Suprapubic skin (tissue), 4 donors: ENCODE measurements at regions not wholly inside any gene's neighbourhood (a gene's known extent, or its start where the extent isn't known, plus 50 kb on each side); places are given as distances from the start of the nearest gene placed in this dataset.

Experiments used
- CTCF ChIP-seq, 2 donors: fragments of 200-600 bp in 1 of 2; fragments of 450-650 bp in 1 of 2; sonication (generic) in 1 of 2; IDR thresholded peaks; one replicate each; pipeline ENCODE4 v1.5.1; 2016 to 2019; ENCODE audit warnings: antibody characterized with exemption in 2 of 2, mild to moderate bottlenecking in 1 of 2, moderate library complexity in 1 of 2
- POLR2A ChIP-seq, 2 donors: fragments of 450-650 bp; IDR thresholded peaks; one replicate each; pipeline ENCODE4 v1.6.1; 2017; ENCODE audit warnings: antibody characterized with exemption in 2 of 2, mild to moderate bottlenecking in 2 of 2, moderate library complexity in 2 of 2
- POLR2AphosphoS5 ChIP-seq, 3 donors: sonication (generic); formaldehyde crosslinking; IDR thresholded peaks; one replicate each; pipeline ENCODE4 v1.6.1; 2017; ENCODE audit warnings: antibody characterized with exemption in 3 of 3

- TF ChIP-seq CTCF (IDR thresholded peaks at IDR 0.05), result no peak
- TF ChIP-seq POLR2AphosphoS5 (IDR thresholded peaks at IDR 0.05), result no peak
- TF ChIP-seq POLR2A (IDR thresholded peaks at IDR 0.05), result no peak
Observed at GRCh38 chr2:8030573-8031303, 651.1 kb upstream of the ID2 start.
